ENCODE measurements at regions not wholly inside any gene's neighbourhood (a gene's known extent, or its start where the extent isn't known, plus 50 kb on each side); places are given as distances from the start of the nearest gene placed in this dataset.
"Not testable (repeated sequence)": the region's sequence is repeated elsewhere in the genome, so short reads cannot be mapped to it uniquely, and the experiment has no call there.

DNA sequence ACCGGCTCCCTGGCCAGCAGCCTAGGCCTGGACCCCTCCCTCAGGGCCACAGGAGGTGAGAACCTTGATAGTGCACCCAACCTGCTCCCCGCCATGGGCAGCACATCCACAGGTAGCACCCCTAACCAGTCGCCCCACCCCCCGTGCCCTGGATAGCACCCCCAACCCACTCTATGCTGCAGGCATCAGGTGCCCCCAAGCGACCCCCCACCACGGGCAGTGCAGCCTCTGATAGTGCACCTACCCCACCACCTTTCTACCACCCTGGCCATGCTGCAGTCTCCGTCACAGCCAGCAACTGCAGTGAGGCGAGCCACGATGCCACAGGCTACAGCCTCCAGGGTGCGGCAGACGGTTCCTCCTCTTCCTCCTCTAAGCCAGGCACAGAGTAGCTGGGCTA, 55.6 kb downstream of the SOWAHC start:
- no peak for DNase-seq

DNA sequence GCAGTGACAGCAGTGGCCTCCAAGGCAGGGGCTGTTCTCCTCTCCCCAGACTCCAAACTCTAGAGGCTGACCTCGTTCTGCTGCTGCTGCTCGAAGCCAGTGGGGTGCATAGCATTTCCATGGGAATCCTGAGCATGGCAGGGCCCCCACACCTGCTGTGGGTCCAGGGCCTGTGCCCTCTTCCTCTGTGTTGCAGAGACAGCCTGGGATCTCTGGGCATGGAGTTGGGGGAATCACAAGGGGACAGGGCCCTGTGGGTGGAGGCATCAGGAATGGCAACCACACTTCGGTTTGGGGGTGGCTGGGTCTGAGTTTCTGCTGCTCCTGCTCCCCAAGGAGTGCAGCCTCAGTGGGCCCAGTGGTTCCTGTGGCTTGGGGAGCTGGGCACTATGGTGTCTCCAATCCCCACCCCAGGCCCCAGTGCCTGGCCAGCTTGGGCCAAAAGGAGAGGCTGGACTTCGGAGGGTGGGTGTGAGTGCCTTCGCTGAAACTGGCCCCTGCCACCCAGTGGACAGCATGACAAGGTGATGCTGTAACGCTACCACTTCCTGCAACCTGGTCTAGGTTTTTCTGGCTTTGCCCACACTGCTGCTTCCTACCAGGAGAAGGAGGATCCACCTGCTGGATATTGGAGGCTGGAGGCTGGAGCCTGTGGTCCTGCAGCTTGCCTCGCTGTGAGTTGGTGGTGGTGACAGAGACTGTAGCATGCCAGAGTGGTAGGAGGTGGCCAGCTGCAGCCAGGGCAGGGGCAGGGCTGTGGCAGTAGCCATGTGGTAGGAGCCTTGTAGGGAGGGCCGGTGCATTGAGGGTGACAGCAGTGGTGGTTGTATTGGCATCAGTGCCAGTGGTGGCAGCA, 56.6 kb downstream of the SOWAHC start:
- DNase-seq = no peak

- no peak for DNase-seq
Observed at GRCh38 chr2:109674894-109675534, 60.9 kb downstream of the SOWAHC start.

- no peak for DNase-seq
Observed at GRCh38 chr2:109675666-109676345, 61.6 kb downstream of the SOWAHC start.

DNA sequence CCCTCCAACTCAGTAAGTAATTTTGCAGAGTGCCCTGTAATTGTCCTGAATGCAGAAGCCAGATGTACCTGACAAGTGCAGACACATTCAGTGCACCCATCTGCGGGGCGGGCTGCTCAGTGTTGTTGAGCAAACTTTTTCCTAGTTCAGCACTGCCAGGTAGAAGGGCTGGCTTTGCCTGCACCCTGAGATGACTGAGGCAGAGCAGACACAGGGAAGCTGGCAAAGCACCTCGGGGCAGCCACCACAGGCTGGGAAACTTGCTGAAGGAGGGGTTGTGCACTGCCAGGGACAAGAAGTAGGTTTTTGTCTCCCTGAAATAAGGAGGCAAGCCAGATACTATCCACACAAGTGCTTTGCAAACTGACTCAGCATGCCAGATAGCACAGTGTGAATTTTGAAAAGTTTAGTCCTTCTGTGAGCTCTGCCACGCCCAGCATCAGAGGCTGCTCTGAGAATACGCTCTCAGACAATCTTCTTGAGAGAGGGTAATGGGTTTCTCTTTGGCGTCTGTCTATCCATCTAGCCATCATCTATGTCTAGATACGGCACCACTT, 62.3 kb downstream of the SOWAHC start:
- no peak for DNase-seq

- DNase-seq = not testable (repeated sequence)
Observed at GRCh38 chr2:109677121-109677731, 63.1 kb downstream of the SOWAHC start.

DNA sequence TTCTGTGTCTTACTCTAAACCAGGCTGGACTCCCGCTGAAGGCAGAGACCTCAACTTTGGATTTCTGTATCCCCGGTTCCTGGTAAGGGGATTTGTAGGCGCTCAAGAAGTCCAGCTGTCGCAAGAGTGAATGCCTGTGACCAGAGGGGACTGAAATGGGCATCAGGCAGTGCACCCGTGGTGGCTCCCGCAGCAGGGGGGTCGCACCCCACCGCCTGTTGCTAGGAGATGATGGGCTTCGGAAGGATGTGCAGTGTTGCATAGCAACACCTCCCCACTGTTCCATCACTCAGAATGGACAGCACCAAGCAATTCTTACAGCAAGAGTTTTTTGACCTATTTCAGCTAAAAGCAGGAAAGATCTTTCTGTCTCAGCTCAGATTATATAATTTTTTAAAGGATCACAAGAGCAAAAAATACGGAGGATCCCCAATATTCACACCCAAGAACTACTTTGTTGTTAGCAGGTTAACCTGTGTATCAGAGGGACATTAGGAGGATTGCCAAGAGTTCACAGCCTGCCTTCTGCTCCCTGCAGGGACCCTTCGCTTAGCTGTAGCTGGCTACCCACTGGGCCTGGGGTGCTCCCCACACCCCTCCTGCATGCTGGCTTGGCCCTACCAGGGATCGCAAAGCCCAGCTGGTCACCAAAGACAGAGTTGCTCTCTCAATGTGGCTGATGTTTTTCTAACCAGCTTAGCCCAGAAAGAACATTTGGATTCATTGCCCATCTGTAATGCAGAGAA, 63.8 kb downstream of the SOWAHC start:
- DNase-seq = no peak

GRCh38 chr2:109678724-109679201, 64.6 kb downstream of the SOWAHC start:
- not testable (repeated sequence) for DNase-seq

GRCh38 chr2:109679225-109679624, 65.1 kb downstream of the SOWAHC start:
- no peak for DNase-seq

- no peak for DNase-seq
Observed at GRCh38 chr2:109679626-109680025, 65.5 kb downstream of the SOWAHC start.

DNA sequence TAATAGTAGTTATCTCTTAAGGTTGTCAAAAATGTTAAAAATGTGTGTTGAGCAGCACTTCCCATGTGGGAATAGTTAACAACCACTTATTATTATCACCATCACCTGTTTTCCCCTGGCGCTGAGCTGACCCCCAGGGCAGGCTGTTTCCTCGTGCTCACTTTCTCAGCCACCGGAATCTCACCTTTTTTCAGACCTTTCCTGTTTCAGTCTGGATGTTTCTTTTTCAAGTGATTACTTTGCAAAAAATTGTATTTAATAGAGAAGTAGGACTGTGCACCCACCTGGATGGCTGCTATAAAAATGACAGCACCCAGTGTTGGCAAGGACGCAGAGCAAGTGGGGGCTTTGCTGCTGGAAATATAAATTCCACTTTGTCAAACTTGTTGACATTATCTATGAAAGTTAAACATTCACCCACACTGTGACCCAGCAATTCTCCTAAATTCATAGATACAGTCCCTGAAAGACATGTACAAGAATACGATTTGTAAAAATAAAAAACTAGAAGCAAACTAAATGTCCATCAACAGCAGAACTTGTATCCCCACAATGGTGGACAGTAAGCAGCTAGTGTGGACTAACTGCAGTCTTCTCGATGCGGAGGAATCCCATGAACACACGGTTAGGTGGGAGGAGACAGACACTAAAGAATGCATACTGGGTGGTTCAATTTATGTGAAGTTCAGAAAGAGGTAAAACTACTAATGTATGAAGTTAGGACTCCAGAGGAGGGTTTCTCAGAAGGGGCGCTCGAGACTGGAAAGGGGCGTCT, 66.5 kb downstream of the SOWAHC start:
- DNase-seq = no peak

DNA sequence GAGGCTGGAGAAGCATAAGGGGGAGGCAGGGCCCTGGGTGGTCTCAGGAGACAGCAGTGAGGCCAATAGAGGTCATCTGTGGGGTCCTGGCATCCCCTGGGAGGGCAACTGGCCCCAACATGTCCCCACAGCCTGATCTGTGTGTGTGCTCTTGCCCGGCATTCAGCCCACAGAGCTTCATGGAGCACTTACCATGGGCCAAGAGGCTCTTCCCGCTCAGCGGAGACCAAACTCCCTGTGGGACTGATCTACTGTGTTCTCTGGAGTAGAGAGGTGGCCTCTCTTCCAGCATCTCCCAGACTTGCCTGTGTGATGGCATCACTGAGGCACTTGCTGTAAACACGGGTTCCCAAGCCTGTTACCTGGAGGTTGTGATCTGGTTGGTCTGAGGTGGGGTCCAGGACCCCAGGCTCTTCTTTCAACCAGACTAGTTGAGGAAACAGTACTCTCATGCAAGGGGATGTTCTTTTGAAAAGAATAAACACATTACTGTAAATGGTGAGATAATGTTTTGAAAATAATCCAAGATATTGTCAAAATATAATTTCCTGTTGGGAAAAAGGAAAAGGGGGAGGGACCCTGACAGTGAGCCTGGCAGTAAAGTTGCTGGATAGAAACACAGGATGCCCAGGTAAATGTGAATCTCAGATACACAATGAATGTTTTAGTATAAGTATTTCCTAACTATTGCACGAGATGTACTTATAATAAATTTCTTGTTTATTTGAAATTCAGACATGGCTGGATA, 67.6 kb downstream of the SOWAHC start:
- no peak for DNase-seq

DNA sequence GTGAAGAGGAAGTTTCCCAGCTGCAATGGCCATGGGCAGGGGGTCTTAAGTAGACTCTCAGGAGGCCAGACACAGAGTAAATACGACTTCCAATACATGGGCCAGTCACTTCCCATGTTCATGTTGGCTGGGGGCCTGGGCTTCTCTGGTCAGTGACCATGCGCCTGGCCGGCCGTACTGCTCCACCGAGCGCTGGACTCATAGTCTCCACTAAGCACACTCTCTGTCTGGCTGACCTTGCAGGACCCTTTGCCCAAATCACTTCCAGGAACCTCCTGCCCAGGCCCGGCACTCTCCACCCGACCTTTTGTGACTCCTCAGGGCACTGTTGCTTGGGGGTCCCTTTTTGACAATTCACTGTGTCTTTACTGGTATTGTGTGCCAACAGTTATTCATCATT, 69.3 kb downstream of the SOWAHC start:
- DNase-seq = no peak

- DNase-seq = no peak
Observed at GRCh38 chr2:109685453-109685852, 71.3 kb downstream of the SOWAHC start.

DNA sequence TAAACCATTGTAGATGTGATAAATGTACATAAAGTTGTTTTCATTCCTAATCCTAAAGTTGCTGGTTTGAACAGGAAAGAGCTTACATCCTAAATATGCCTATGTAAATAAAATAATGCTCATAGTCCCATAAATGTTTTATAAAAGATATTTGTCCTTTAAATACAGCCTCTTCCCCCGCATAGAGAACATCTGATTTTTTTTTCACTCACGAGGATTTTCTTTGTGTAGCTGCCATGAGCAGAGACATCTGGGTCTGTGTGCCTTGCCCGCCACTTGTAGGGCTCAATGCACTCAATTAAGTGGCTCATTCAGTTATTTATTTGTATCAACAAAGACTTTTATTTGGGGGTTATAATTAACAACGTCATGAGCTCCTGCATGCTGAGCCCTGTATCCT, 72.8 kb downstream of the SOWAHC start:
- no peak for DNase-seq

DNA sequence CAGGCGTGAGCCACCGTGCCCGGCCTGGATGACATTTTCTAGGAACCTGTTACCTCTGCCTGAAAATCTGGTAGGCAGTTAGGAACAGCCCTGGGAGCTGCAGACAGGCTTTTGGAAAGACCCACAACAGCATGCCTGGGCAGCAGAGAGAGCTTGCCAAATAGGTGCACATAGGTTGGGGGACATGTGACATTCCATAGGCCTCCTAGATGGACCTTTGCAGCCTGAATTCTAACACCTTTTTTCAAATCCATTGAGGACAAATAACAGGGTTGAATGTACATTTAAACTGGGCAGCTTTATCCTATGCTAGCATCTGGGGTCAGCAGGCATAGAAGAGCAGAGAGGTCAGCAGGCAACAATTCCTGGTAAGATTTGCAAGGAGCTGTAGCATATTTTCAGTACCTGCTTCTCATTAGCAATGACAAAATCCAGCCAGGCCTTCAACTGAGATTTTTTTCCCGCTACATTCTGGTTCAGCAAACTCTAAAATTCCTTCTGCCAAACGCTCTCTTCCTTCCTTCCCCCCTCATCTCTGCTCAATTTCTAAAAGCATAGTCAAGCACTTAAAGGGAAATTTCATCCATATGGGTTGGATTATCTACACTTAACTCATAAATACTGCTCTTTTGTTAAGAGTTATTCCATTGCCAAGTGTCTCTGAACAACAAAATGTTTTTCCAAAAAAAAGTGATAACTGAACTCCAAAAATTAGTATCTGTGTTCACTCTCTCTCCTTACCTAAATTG, 75.2 kb downstream of the SOWAHC start:
- DNase-seq = no peak

- no peak for DNase-seq
Observed at GRCh38 chr2:109689973-109690372, 75.8 kb downstream of the SOWAHC start.

DNA sequence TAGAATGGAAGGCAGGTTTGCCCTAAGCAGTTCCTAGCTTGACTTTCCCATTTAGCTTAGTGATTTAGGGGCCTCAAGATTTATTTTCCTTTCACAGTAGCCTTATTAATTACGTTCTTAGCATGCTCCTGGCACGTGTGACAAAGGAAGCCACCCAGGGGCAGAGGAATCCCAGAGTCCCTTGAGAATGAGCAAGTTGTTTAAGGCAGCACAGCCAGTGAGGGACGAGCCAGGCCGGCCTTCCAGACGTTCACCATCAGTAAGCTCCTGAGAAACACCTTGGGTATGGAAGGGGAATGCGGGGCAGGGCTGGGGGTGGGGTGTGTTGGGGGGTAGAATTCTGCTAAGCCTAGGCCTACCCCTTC, 76.3 kb downstream of the SOWAHC start:
- no peak for DNase-seq

- DNase-seq = no peak
Observed at GRCh38 chr2:109690822-109691541, 76.8 kb downstream of the SOWAHC start.
